Mesenchymal stem cell (in vitro differentiated cells and primary cell): ENCODE measurements at regions not wholly inside any gene's neighbourhood (a gene's known extent, or its start where the extent isn't known, plus 50 kb on each side); places are given as distances from the start of the nearest gene placed in this dataset.

Experiments used
- DNase-seq: peaks from one replicate; pipeline ENCODE4 v3.0.0-alpha.2; 2013
- H2AFZ ChIP-seq: one replicate; pipeline ENCODE4 v1.6.1; 2013; ENCODE audit warnings: low read depth, mild to moderate bottlenecking, control low read depth, inconsistent platforms, low read length, moderate library complexity
- H2AK5ac ChIP-seq: 2 replicates; pipeline ENCODE4 v1.6.1; 2013; ENCODE audit warnings: low read length, moderate library complexity, mild to moderate bottlenecking, inconsistent platforms; ENCODE audit not compliant: severe bottlenecking
- H2BK120ac ChIP-seq: one replicate; pipeline ENCODE4 v1.6.1; 2013; ENCODE audit warnings: low read depth, mild to moderate bottlenecking, inconsistent platforms, low read length, moderate library complexity
- H2BK12ac ChIP-seq, 2 experiments: one replicate each; pipeline ENCODE4 v1.6.1; 2013; ENCODE audit warnings: inconsistent platforms in 2 of 2, low read length in 2 of 2, mild to moderate bottlenecking in 2 of 2, moderate library complexity in 2 of 2, control low read depth in 1 of 2
- H2BK15ac ChIP-seq: one replicate; pipeline ENCODE4 v1.6.1; 2013; ENCODE audit warnings: mild to moderate bottlenecking, low read depth, inconsistent platforms; ENCODE audit not compliant: poor library complexity, severe bottlenecking
- H2BK5ac ChIP-seq: 2 replicates; pipeline ENCODE4 v1.6.1; 2013; ENCODE audit warnings: low read depth, mild to moderate bottlenecking, low read length, control low read depth, inconsistent platforms; ENCODE audit not compliant: poor library complexity, severe bottlenecking
- H3K14ac ChIP-seq, 2 experiments: one replicate each; pipeline ENCODE4 v1.6.1; 2013; ENCODE audit warnings: inconsistent platforms in 2 of 2, low read length in 2 of 2, control low read depth in 1 of 2, mild to moderate bottlenecking in 1 of 2, moderate library complexity in 1 of 2
- H3K18ac ChIP-seq, 2 experiments: one replicate each; pipeline ENCODE4 v1.6.1; 2013; ENCODE audit warnings: inconsistent platforms in 2 of 2, low read length in 2 of 2, control low read depth in 1 of 2, low read depth in 1 of 2, mild to moderate bottlenecking in 1 of 2
- H3K23ac ChIP-seq, 2 experiments: one replicate each; pipeline ENCODE4 v1.6.1; 2013; ENCODE audit warnings: inconsistent platforms in 2 of 2, low read length in 2 of 2, mild to moderate bottlenecking in 2 of 2, moderate library complexity in 2 of 2, control low read depth in 1 of 2
- H3K27ac ChIP-seq: 2 replicates; pipeline ENCODE4 v1.5.1; 2013; ENCODE audit warnings: mild to moderate bottlenecking, moderate library complexity, low read length, control low read depth, inconsistent platforms; ENCODE audit not compliant: poor library complexity, severe bottlenecking
- H3K27me3 ChIP-seq, 2 experiments: 2 replicates each; pipeline versions ENCODE4 v1.6.1 to v1.7.0; 2013; ENCODE audit warnings: low read length in 2 of 2, mild to moderate bottlenecking in 2 of 2, moderate library complexity in 2 of 2, control low read depth in 1 of 2, inconsistent platforms in 1 of 2; ENCODE audit not compliant: control insufficient read depth in 1 of 2, insufficient read depth in 1 of 2
- H3K36me3 ChIP-seq, 2 experiments: 2 replicates each; pipeline versions ENCODE4 v1.6.1 to v1.7.0; 2013; ENCODE audit warnings: low read length in 2 of 2, control low read depth in 1 of 2, inconsistent platforms in 1 of 2, low read depth in 1 of 2, mild to moderate bottlenecking in 1 of 2; ENCODE audit not compliant: insufficient read depth in 2 of 2, control insufficient read depth in 1 of 2
- H3K4ac ChIP-seq, 2 experiments: one replicate each; pipeline ENCODE4 v1.6.1; 2013; ENCODE audit warnings: inconsistent platforms in 2 of 2, low read length in 2 of 2, mild to moderate bottlenecking in 2 of 2, moderate library complexity in 2 of 2, control low read depth in 1 of 2, low read depth in 1 of 2
- H3K4me1 ChIP-seq: 2 replicates; pipeline ENCODE4 v1.6.1; 2013; ENCODE audit warnings: low read depth, low read length, control low read depth; ENCODE audit not compliant: control insufficient read depth, insufficient read depth
- H3K4me2 ChIP-seq: 2 replicates; pipeline ENCODE4 v1.6.1; 2013; ENCODE audit warnings: low read length, mild to moderate bottlenecking, inconsistent platforms; ENCODE audit not compliant: poor library complexity, severe bottlenecking
- H3K4me3 ChIP-seq, 2 experiments: 2 replicates each; pipeline versions ENCODE4 v1.5.1 to v1.7.0; 2013; ENCODE audit warnings: low read length in 2 of 2, mild to moderate bottlenecking in 2 of 2, control low read depth in 1 of 2, low read depth in 1 of 2; ENCODE audit not compliant: insufficient read depth in 1 of 2
- H3K79me1 ChIP-seq: replicated peaks from 2 replicates; pipeline ENCODE4 v1.6.1; 2013; ENCODE audit warnings: mild to moderate bottlenecking, control low read depth, low read length, inconsistent platforms; ENCODE audit not compliant: poor library complexity, severe bottlenecking
- H3K9ac ChIP-seq: 2 replicates; pipeline ENCODE4 v1.7.0; 2013; ENCODE audit warnings: mild to moderate bottlenecking, low read length, moderate library complexity
- H3K9me3 ChIP-seq: 2 replicates; pipeline ENCODE4 v1.7.0; 2013; ENCODE audit warnings: mild to moderate bottlenecking, low read length; ENCODE audit not compliant: control insufficient read depth
- H4K8ac ChIP-seq: one replicate; pipeline ENCODE4 v1.6.1; 2013; ENCODE audit warnings: inconsistent platforms, mild to moderate bottlenecking, low read length, moderate library complexity
- H4K91ac ChIP-seq: one replicate; pipeline ENCODE4 v1.6.1; 2013; ENCODE audit warnings: mild to moderate bottlenecking, low read length, inconsistent platforms
- WGBS: methylation state at CpG from one replicate; pipeline ENCODE4 v1.1.7; 2013; ENCODE audit warnings: mixed read lengths; 5-methylcytosine and 5-hydroxymethylcytosine counted together

GRCh38 chr5:33241802-33242201 lies 199.0 kb upstream of the TARS1 start:
- no peak overlapping the region for H2BK5ac ChIP-seq
- H3K4ac ChIP-seq = no peak overlapping the region
- H3K27ac ChIP-seq = no peak overlapping the region
- no peaks in the 10 kb centered on the region for H3K36me3 ChIP-seq
- H4K91ac ChIP-seq = no peak overlapping the region
- H3K4me3 ChIP-seq = no peak overlapping the region
- no peak overlapping the region for H2BK120ac ChIP-seq
- no peak overlapping the region for H2AK5ac ChIP-seq
- no peak overlapping the region for H2BK15ac ChIP-seq
- H2BK12ac ChIP-seq = no peak overlapping the region
- H3K4me2 ChIP-seq = no peak overlapping the region
- DNase-seq = peak; percentile 14
- H3K27me3 ChIP-seq = no peaks in the 10 kb centered on the region
- no peak overlapping the region for H3K14ac ChIP-seq
- WGBS = 32% methylated on average over 3 of the region's 4 CpGs
- H3K4me1 ChIP-seq = no peaks in the 10 kb centered on the region
- no peaks in the 10 kb centered on the region for H3K79me1 ChIP-seq
- no peak overlapping the region for H2AFZ ChIP-seq
- no peak overlapping the region for H3K23ac ChIP-seq
- H3K9me3 ChIP-seq = no peaks in the 10 kb centered on the region
- no peak overlapping the region for H3K18ac ChIP-seq
- no peak overlapping the region for H4K8ac ChIP-seq
- H3K9ac ChIP-seq = no peak overlapping the region

- no peak overlapping the region for H3K4me3 ChIP-seq
- H3K4ac ChIP-seq = no peak overlapping the region
- H3K9me3 ChIP-seq = no peaks in the 10 kb centered on the region
- H3K27me3 ChIP-seq = no peaks in the 10 kb centered on the region
- no peaks in the 10 kb centered on the region for H3K4me1 ChIP-seq
- H3K14ac ChIP-seq = no peak overlapping the region
- no peak overlapping the region for H2BK120ac ChIP-seq
- H3K23ac ChIP-seq = no peak overlapping the region
- H3K36me3 ChIP-seq = no peaks in the 10 kb centered on the region
- no peaks in the 10 kb centered on the region for H3K79me1 ChIP-seq
- H2BK12ac ChIP-seq = no peak overlapping the region
- H4K8ac ChIP-seq = no peak overlapping the region
- H3K9ac ChIP-seq = no peak overlapping the region
- no peak overlapping the region for H2BK15ac ChIP-seq
- H3K27ac ChIP-seq = no peak overlapping the region
- H2AFZ ChIP-seq = no peak overlapping the region
- no peak overlapping the region for H2BK5ac ChIP-seq
- H3K4me2 ChIP-seq = no peak overlapping the region
- DNase-seq = no peak
- H4K91ac ChIP-seq = no peak overlapping the region
- no peak overlapping the region for H3K18ac ChIP-seq
- WGBS = 83% methylated on average over 2 of the region's 2 CpGs
- no peak overlapping the region for H2AK5ac ChIP-seq
Measured at GRCh38 chr5:33242277-33242676, 198.5 kb upstream of the TARS1 start.

- Histone ChIP-seq H2BK15ac (no peak overlapping the region), H3K27me3 (no peaks in the 10 kb centered on the region), H3K9me3 (no peaks in the 10 kb centered on the region), H3K9ac (no peak overlapping the region), H2AK5ac (no peak overlapping the region), H3K14ac (no peak overlapping the region), H3K36me3 (no peaks in the 10 kb centered on the region), H3K18ac (no peak overlapping the region), H3K23ac (no peak overlapping the region), H3K4me3 (no peak overlapping the region), H4K8ac (no peak overlapping the region), H2BK12ac (no peak overlapping the region), H3K27ac (no peak overlapping the region), H3K4me1 (no peaks in the 10 kb centered on the region), H3K4me2 (no peak overlapping the region), H3K79me1 (no peaks in the 10 kb centered on the region), H2AFZ (no peak overlapping the region), H4K91ac (no peak overlapping the region), H2BK120ac (no peak overlapping the region), H2BK5ac (no peak overlapping the region), H3K4ac (no peak overlapping the region)
- no peak for DNase-seq
- 97% methylated on average over 4 of the region's 4 CpGs for WGBS
Measured at GRCh38 chr5:33244441-33245150, 196.2 kb upstream of the TARS1 start.

DNA sequence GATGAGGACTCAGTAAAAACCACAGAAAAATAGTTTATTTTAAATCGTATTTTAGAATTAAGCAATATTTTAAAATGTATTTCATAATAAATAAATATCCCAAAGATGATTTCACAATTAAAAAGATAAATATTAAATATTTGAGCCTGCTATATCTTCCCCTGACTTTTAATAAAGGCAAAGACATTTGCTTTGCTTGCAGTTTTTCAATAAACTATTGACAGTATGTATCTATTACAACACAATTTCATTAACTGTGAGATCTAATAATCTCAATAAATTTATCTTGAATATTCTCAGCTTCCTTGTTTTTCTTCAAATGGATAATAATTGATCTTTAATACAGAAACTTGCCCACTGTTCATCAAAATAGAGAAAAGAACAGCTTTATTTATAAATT lies 186.2 kb upstream of the TARS1 start:
- Histone ChIP-seq H3K27me3 (no peaks in the 10 kb centered on the region), H2AFZ (no peak overlapping the region), H3K18ac (no peak overlapping the region), H4K8ac (no peak overlapping the region), H3K9ac (no peak overlapping the region), H3K36me3 (no peaks in the 10 kb centered on the region), H2BK5ac (no peak overlapping the region), H3K27ac (no peak overlapping the region), H4K91ac (no peak overlapping the region), H3K79me1 (no peaks in the 10 kb centered on the region), H3K9me3 (no peaks in the 10 kb centered on the region), H2BK120ac (no peak overlapping the region), H2BK12ac (no peak overlapping the region), H3K4ac (no peak overlapping the region), H3K4me1 (no peaks in the 10 kb centered on the region), H3K14ac (no peak overlapping the region), H2BK15ac (no peak overlapping the region), H3K4me3 (no peak overlapping the region), H2AK5ac (no peak overlapping the region), H3K23ac (no peak overlapping the region), H3K4me2 (no peak overlapping the region)
- no peak for DNase-seq
- no CpG with 5 or more reads among the region's 1 CpG for WGBS
